Neural cell (in vitro differentiated cells): ENCODE measurements at regions not wholly inside any gene's neighbourhood (a gene's known extent, or its start where the extent isn't known, plus 50 kb on each side); places are given as distances from the start of the nearest gene placed in this dataset.

Experiments
- H2AFZ ChIP-seq: fragments of 200-600, 300-800 bp; sonication (generic), shearing (Covaris generic); 2 replicates; pipeline ENCODE4 v1.6.0; 2014; ENCODE audit warnings: low read depth, mild to moderate bottlenecking, antibody characterized with exemption, low read length, moderate library complexity
- H3F3A ChIP-seq: fragments of 200-600 bp; shearing (Covaris generic); 2 replicates; pipeline ENCODE4 v1.6.1; 2016; ENCODE audit warnings: mild to moderate bottlenecking, moderate library complexity, mixed read lengths, antibody characterized with exemption, low read length; ENCODE audit not compliant: insufficient read depth, poor library complexity, severe bottlenecking
- H3K27ac ChIP-seq: fragments of 200-600, 300-800 bp; sonication (generic), shearing (Covaris generic); 2 replicates; pipeline ENCODE4 v1.5.1; 2014; ENCODE audit warnings: mild to moderate bottlenecking, low read length, moderate library complexity
- H3K27me3 ChIP-seq: fragments of 300-800, 200-600 bp; sonication (generic), shearing (Covaris generic); 2 replicates; pipeline ENCODE4 v1.6.0; 2014; ENCODE audit warnings: mild to moderate bottlenecking, low read depth, low read length, moderate library complexity; ENCODE audit not compliant: insufficient read depth
- H3K36me3 ChIP-seq: fragments of 300-800, 200-600 bp; sonication (generic), shearing (Covaris generic); 2 replicates; pipeline ENCODE4 v1.5.1; 2014; ENCODE audit warnings: mild to moderate bottlenecking, antibody characterized with exemption, low read length, moderate library complexity; ENCODE audit not compliant: insufficient read depth
- H3K4me2 ChIP-seq: fragments of 300-800, 200-600 bp; sonication (generic), shearing (Covaris generic); 2 replicates; pipeline ENCODE4 v1.6.0; 2014; ENCODE audit warnings: mild to moderate bottlenecking, low read length
- H3K4me3 ChIP-seq: fragments of 300-800, 200-600 bp; sonication (generic), shearing (Covaris generic); 2 replicates; pipeline ENCODE4 v1.5.1; 2014; ENCODE audit warnings: mild to moderate bottlenecking, low read length, moderate library complexity
- H3K79me2 ChIP-seq: fragments of 200-600 bp; shearing (Covaris generic); replicated peaks from 2 replicates; pipeline ENCODE4 v1.6.0; 2014; ENCODE audit warnings: mild to moderate bottlenecking, low read length, moderate library complexity; ENCODE audit not compliant: insufficient read depth
- H3K9ac ChIP-seq: fragments of 300-800, 200-600 bp; sonication (generic), shearing (Covaris generic); 2 replicates; pipeline ENCODE4 v1.6.1; 2016; ENCODE audit warnings: mild to moderate bottlenecking, low read length, mixed read lengths
- H3K9me2 ChIP-seq: fragments of 200-600 bp; shearing (Covaris generic); 2 replicates; pipeline ENCODE4 v1.6.1; 2016; ENCODE audit warnings: mild to moderate bottlenecking, low read length, mixed read lengths; ENCODE audit not compliant: insufficient read depth
- H3K9me3 ChIP-seq: fragments of 200-600, 300-800 bp; sonication (generic), shearing (Covaris generic); 2 replicates; pipeline ENCODE4 v1.6.1; 2016; ENCODE audit warnings: mild to moderate bottlenecking, mixed run types, low read length, moderate library complexity, mixed read lengths
- H4K20me1 ChIP-seq: fragments of 200-600 bp; shearing (Covaris generic); 2 replicates; pipeline ENCODE4 v1.6.1; 2016; ENCODE audit warnings: mild to moderate bottlenecking, mixed run types; ENCODE audit not compliant: insufficient read depth
- EP300 ChIP-seq: fragments of 450-650 bp; conservative IDR thresholded peaks from 2 replicates; pipeline ENCODE4 v1.6.1; 2014; ENCODE audit warnings: antibody characterized with exemption, mild to moderate bottlenecking, moderate library complexity; ENCODE audit not compliant: poor library complexity, severe bottlenecking
- EZH2 ChIP-seq: fragments of 200-600, 300-800 bp; shearing (Covaris generic), sonication (generic); IDR thresholded peaks from 2 replicates; pipeline ENCODE4 v1.6.1; 2014; ENCODE audit warnings: antibody characterized with exemption, low read length, borderline replicate concordance, mild to moderate bottlenecking; ENCODE audit not compliant: insufficient read depth, poor library complexity, severe bottlenecking
- MXI1 ChIP-seq: fragments of 450-650 bp; conservative IDR thresholded peaks from 2 replicates; pipeline ENCODE4 v1.6.1; 2014; ENCODE audit warnings: antibody characterized with exemption, mild to moderate bottlenecking; ENCODE audit not compliant: poor library complexity, severe bottlenecking
- POLR2AphosphoS5 ChIP-seq: IDR thresholded peaks from 2 replicates; pipeline ENCODE4 v1.6.1; 2012
- RAD21 ChIP-seq: fragments of 450-650 bp; conservative IDR thresholded peaks from 2 replicates; pipeline ENCODE4 v1.6.1; 2014; ENCODE audit warnings: antibody characterized with exemption, mild to moderate bottlenecking, moderate library complexity
- SMC3 ChIP-seq: fragments of 450-650 bp; conservative IDR thresholded peaks from 2 replicates; pipeline ENCODE4 v1.6.1; 2014; ENCODE audit warnings: antibody characterized with exemption, mild to moderate bottlenecking, moderate library complexity; ENCODE audit not compliant: poor library complexity
- TAF1 ChIP-seq: IDR thresholded peaks from 2 replicates; pipeline ENCODE4 v1.6.1; 2012; ENCODE audit warnings: low read depth
- TF ChIP-seq, protein P1 (sequence below): IDR thresholded peaks from 2 replicates; pipeline ENCODE4 v1.6.1; 2012; ENCODE audit warnings: borderline replicate concordance
- TF ChIP-seq, protein P2 (sequence below): fragments of 450-650 bp; IDR thresholded peaks from 2 replicates; pipeline ENCODE4 v1.5.1; 2014; ENCODE audit warnings: antibody characterized with exemption, mild to moderate bottlenecking, moderate library complexity; ENCODE audit not compliant: poor library complexity, severe bottlenecking

DNA sequence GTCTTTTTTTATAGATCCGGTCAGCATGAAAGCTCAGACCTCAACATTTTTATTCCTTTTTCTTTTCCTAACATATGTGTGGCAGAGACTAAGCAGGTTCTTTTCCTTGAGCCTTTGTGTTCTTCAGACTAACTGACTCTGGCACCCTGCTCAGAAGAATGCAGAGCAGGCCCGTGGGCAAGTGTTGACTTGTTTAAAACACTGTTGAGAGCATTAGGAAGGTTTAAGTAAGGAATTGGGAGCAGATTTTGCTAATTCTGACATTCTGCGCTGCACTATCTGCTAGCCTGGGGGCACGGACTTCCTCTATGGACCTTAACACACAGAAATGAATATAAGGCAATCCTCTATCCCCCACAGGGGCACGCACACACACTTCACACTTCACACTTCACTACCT is 182.5 kb upstream of the PIK3R1 start:
- H3F3A ChIP-seq: no peaks in the 10 kb centered on the region
- no peak overlapping the region for H2AFZ ChIP-seq
- TF ChIP-seq POLR2AphosphoS5 (no peak), TAF1 (no peak), EZH2 (no peak), SMC3 (no peak), MXI1 (no peak), EP300 (no peak), RAD21 (no peak)
- TF ChIP-seq, protein P1, sequence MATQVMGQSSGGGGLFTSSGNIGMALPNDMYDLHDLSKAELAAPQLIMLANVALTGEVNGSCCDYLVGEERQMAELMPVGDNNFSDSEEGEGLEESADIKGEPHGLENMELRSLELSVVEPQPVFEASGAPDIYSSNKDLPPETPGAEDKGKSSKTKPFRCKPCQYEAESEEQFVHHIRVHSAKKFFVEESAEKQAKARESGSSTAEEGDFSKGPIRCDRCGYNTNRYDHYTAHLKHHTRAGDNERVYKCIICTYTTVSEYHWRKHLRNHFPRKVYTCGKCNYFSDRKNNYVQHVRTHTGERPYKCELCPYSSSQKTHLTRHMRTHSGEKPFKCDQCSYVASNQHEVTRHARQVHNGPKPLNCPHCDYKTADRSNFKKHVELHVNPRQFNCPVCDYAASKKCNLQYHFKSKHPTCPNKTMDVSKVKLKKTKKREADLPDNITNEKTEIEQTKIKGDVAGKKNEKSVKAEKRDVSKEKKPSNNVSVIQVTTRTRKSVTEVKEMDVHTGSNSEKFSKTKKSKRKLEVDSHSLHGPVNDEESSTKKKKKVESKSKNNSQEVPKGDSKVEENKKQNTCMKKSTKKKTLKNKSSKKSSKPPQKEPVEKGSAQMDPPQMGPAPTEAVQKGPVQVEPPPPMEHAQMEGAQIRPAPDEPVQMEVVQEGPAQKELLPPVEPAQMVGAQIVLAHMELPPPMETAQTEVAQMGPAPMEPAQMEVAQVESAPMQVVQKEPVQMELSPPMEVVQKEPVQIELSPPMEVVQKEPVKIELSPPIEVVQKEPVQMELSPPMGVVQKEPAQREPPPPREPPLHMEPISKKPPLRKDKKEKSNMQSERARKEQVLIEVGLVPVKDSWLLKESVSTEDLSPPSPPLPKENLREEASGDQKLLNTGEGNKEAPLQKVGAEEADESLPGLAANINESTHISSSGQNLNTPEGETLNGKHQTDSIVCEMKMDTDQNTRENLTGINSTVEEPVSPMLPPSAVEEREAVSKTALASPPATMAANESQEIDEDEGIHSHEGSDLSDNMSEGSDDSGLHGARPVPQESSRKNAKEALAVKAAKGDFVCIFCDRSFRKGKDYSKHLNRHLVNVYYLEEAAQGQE: no peak
- TF ChIP-seq, protein P2, sequence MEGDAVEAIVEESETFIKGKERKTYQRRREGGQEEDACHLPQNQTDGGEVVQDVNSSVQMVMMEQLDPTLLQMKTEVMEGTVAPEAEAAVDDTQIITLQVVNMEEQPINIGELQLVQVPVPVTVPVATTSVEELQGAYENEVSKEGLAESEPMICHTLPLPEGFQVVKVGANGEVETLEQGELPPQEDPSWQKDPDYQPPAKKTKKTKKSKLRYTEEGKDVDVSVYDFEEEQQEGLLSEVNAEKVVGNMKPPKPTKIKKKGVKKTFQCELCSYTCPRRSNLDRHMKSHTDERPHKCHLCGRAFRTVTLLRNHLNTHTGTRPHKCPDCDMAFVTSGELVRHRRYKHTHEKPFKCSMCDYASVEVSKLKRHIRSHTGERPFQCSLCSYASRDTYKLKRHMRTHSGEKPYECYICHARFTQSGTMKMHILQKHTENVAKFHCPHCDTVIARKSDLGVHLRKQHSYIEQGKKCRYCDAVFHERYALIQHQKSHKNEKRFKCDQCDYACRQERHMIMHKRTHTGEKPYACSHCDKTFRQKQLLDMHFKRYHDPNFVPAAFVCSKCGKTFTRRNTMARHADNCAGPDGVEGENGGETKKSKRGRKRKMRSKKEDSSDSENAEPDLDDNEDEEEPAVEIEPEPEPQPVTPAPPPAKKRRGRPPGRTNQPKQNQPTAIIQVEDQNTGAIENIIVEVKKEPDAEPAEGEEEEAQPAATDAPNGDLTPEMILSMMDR: no peak
- no peaks in the 10 kb centered on the region for H3K27me3 ChIP-seq
- H4K20me1 ChIP-seq: no peaks in the 10 kb centered on the region
- no peak overlapping the region for H3K4me3 ChIP-seq
- no peak overlapping the region for H3K9ac ChIP-seq
- no peaks in the 10 kb centered on the region for H3K9me2 ChIP-seq
- no peak overlapping the region for H3K4me2 ChIP-seq
- H3K36me3 ChIP-seq: no peaks in the 10 kb centered on the region
- no peaks in the 10 kb centered on the region for H3K9me3 ChIP-seq
- no peaks in the 10 kb centered on the region for H3K79me2 ChIP-seq
- no peak overlapping the region for H3K27ac ChIP-seq

DNA sequence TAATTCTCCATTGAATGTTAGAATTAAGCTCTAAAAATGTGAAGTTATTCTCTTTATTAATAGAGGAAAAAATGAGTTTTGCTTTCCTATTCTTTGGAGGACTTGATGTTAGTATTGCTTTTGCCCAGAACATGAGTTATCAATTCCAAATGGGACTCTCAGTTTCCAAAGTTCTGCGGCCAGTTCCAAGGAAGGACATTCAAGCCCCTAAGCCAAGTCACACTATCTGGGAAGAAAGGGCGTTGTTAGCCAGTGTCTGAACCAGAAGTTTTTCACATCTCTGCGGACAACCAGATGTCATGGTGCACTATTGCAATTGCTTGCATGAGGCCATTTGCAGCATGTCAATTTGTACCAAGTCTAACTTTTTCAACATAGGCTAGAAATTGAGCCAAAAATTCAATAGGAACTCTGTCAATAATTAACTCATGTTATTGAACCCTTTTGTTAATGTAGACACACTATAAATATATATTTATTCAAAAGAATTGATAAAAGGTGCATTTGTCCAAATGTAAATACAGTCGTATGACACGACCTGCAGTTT is 183.3 kb upstream of the PIK3R1 start:
- no peak for TF ChIP-seq SMC3
- TF ChIP-seq TAF1: no peak
- TF ChIP-seq EP300: no peak
- TF ChIP-seq EZH2: no peak
- TF ChIP-seq POLR2AphosphoS5: no peak
- TF ChIP-seq MXI1: no peak
- TF ChIP-seq, protein P2: no peak
- TF ChIP-seq, protein P1: no peak
- no peak for TF ChIP-seq RAD21
- Histone ChIP-seq H3K4me3 (no peak overlapping the region), H4K20me1 (no peaks in the 10 kb centered on the region), H3K36me3 (no peaks in the 10 kb centered on the region), H3K9ac (no peak overlapping the region), H3K9me2 (no peaks in the 10 kb centered on the region), H3F3A (no peaks in the 10 kb centered on the region), H3K27me3 (no peaks in the 10 kb centered on the region), H2AFZ (no peak overlapping the region), H3K27ac (no peak overlapping the region), H3K9me3 (no peaks in the 10 kb centered on the region), H3K4me2 (no peak overlapping the region), H3K79me2 (no peaks in the 10 kb centered on the region)
